Lung (tissue), 11 donors: ENCODE measurements at regions not wholly inside any gene's neighbourhood (a gene's known extent, or its start where the extent isn't known, plus 50 kb on each side); places are given as distances from the start of the nearest gene placed in this dataset.
A peak's percentile ranks its signal among the peaks of the same experiment; 100 is the strongest.

Experiments
- ATAC-seq: fragments of 200-7000 bp; cut with Tn5 transposase; one replicate; pipeline ENCODE4 v1.9.1; 2020; ENCODE audit warnings: moderate number of reproducible peaks; ENCODE audit not compliant: insufficient read depth, low FRiP score
- DNase-seq, 3 donors: peaks; one replicate each; pipeline ENCODE4 v3.0.0-alpha.2; 2013 to 2017
- H3K27ac ChIP-seq, 2 donors: one replicate each; pipeline ENCODE4 v1.5.1; 2013; ENCODE audit warnings: mild to moderate bottlenecking in 2 of 2, moderate library complexity in 2 of 2, control low read depth in 1 of 2, inconsistent platforms in 1 of 2, low read depth in 1 of 2, low read length in 1 of 2
- H3K27me3 ChIP-seq, 3 donors: one replicate each; pipeline ENCODE4 v1.5.1; 2013; ENCODE audit warnings: low read length in 2 of 3; ENCODE audit not compliant: control insufficient read depth in 3 of 3, insufficient read depth in 3 of 3
- H3K36me3 ChIP-seq, 4 donors: one replicate each; pipeline ENCODE4 v1.5.1; 2013; ENCODE audit warnings: low read length in 4 of 4, mild to moderate bottlenecking in 1 of 4, moderate library complexity in 1 of 4; ENCODE audit not compliant: control insufficient read depth in 4 of 4, insufficient read depth in 4 of 4
- H3K4me1 ChIP-seq, 5 donors: one replicate each; pipeline ENCODE4 v1.5.1; 2013; ENCODE audit warnings: low read length in 5 of 5, mild to moderate bottlenecking in 2 of 5, moderate library complexity in 1 of 5; ENCODE audit not compliant: control insufficient read depth in 5 of 5, insufficient read depth in 5 of 5
- H3K4me3 ChIP-seq: one replicate; pipeline ENCODE4 v1.5.1; 2013; ENCODE audit warnings: mild to moderate bottlenecking, control low read depth, moderate library complexity
- H3K9ac ChIP-seq, 2 donors: one replicate each; pipeline ENCODE4 v1.5.1; 2013; ENCODE audit warnings: low read length in 2 of 2, control low read depth in 1 of 2; ENCODE audit not compliant: insufficient read depth in 1 of 2
- H3K9me3 ChIP-seq, 4 donors: one replicate each; pipeline ENCODE4 v1.5.1; 2013; ENCODE audit warnings: low read length in 3 of 4, mild to moderate bottlenecking in 1 of 4, moderate library complexity in 1 of 4; ENCODE audit not compliant: control insufficient read depth in 4 of 4, insufficient read depth in 3 of 4
- CTCF ChIP-seq: IDR thresholded peaks from 2 replicates; pipeline ENCODE4 v1.5.1; 2012; ENCODE audit warnings: mild to moderate bottlenecking; ENCODE audit errors: control extremely low read depth, extremely low read depth
- WGBS, 2 donors: extraction: QIAGEN DNeasy Blood & Tissue Kit; methylation state at CpG; one replicate each; pipeline ENCODE4 v1.1.7; 2013; 5-methylcytosine and 5-hydroxymethylcytosine counted together
- donor health status: control.
- donor health status: control.
- donor health status: Bipolar disorder and iron deficiency.
- donor health status: healthy.
- donor health status: DM: yes; HTN: yes; CAD: no.

GRCh38 chr19:30692879-30693503, 320.8 kb downstream of the ZNF536 start:
- Histone ChIP-seq H3K36me3 (no peaks in the 10 kb centered on the region), H3K27me3 (peaks cover 0 to 29% (median 4%) of the 10 kb centered on the region in 3 donors), H3K9ac (no peak overlapping the region), H3K4me3 (no peak overlapping the region), H3K4me1 (peaks cover 0 to 47% (median 9%) of the 10 kb centered on the region in 5 donors), H3K9me3 (no peaks in the 10 kb centered on the region), H3K27ac (no peak overlapping the region)
- ATAC-seq (no peak), DNase-seq (peak in 2 of 3 donors; percentile 52 to 56)
- 60 to 66% methylated on average over 12 of the region's 12 CpGs for WGBS, 2 donors
- TF ChIP-seq CTCF = no peak

- Histone ChIP-seq H3K9ac (no peak overlapping the region), H3K36me3 (no peaks in the 10 kb centered on the region), H3K27me3 (peaks cover 0 to 29% (median 4%) of the 10 kb centered on the region in 3 donors), H3K9me3 (no peaks in the 10 kb centered on the region), H3K4me1 (peaks cover 0 to 53% (median 11%) of the 10 kb centered on the region in 5 donors), H3K27ac (no peak overlapping the region), H3K4me3 (no peak overlapping the region)
- WGBS, 2 donors = 28 to 35% methylated on average over 21 of the region's 21 CpGs
- ATAC-seq (no peak), DNase-seq (peak; percentile 58 to 74 (median 70))
- no peak for TF ChIP-seq CTCF
Observed at GRCh38 chr19:30692181-30692811, 320.1 kb downstream of the ZNF536 start.

- DNase-seq (no peak), ATAC-seq (no peak)
- Histone ChIP-seq H3K9me3 (no peaks in the 10 kb centered on the region), H3K4me3 (no peak overlapping the region), H3K27ac (no peak overlapping the region), H3K36me3 (no peaks in the 10 kb centered on the region), H3K27me3 (peaks cover 0 to 29% (median 4%) of the 10 kb centered on the region in 3 donors), H3K9ac (no peak overlapping the region), H3K4me1 (peaks cover 0 to 58% (median 13%) of the 10 kb centered on the region in 5 donors)
- 42% methylated on average over 10 of the region's 10 CpGs for WGBS, 2 donors
- no peak for TF ChIP-seq CTCF
Observed at GRCh38 chr19:30691819-30692166, 319.6 kb downstream of the ZNF536 start.
